AG09309 (cell line): ENCODE measurements at regions not wholly inside any gene's neighbourhood (a gene's known extent, or its start where the extent isn't known, plus 50 kb on each side); places are given as distances from the start of the nearest gene placed in this dataset.
A peak's percentile ranks its signal among the peaks of the same experiment; 100 is the strongest.

ENCODE experiments used
- DNase-seq: peaks from one replicate; pipeline ENCODE4 v3.0.0-alpha.2; 2010; ENCODE audit warnings: low read depth
- H3K4me3 ChIP-seq: 2 replicates; pipeline ENCODE4 v1.5.1; 2011; ENCODE audit warnings: mild to moderate bottlenecking, low read depth, low read length, moderate library complexity; ENCODE audit not compliant: control insufficient read depth
- TF ChIP-seq, protein P1 (sequence below): IDR thresholded peaks from 2 replicates; pipeline ENCODE4 v1.5.1; 2011; ENCODE audit warnings: mild to moderate bottlenecking, low read depth, low read length, inconsistent platforms; ENCODE audit not compliant: insufficient read depth, control insufficient read depth; ENCODE audit errors: missing control alignments

DNA sequence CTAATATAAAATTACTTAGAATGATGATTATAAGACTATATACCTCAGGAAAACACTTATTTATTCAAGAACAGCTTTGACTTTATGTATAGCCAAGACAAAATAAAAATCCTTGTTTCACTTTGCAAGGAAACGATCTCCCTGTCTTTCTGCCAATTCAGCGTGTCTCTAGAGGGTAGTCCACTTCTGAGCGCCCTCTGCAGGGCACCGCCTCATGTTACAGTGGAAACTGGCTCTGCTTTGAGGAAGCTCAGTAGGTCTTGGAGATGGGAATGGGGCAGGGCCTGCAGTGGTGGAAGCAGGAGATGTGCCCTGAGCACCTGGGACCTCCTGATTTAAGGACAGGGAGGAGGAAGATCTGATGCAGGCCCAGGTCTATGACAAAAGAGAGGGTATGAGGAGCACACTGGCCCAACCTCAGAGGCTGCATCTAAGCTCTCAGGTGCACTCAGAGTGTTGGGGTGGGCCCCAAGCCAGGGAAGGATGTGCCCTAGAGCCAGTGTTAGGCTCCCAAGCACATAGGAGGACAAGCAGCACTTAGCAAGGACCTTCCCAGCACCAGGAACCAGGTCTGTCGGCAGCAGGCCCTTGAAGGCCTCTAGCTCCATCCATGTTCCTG lies 481.0 kb downstream of the TNS3 start:
- DNase-seq: no peak
- TF ChIP-seq, protein P1, sequence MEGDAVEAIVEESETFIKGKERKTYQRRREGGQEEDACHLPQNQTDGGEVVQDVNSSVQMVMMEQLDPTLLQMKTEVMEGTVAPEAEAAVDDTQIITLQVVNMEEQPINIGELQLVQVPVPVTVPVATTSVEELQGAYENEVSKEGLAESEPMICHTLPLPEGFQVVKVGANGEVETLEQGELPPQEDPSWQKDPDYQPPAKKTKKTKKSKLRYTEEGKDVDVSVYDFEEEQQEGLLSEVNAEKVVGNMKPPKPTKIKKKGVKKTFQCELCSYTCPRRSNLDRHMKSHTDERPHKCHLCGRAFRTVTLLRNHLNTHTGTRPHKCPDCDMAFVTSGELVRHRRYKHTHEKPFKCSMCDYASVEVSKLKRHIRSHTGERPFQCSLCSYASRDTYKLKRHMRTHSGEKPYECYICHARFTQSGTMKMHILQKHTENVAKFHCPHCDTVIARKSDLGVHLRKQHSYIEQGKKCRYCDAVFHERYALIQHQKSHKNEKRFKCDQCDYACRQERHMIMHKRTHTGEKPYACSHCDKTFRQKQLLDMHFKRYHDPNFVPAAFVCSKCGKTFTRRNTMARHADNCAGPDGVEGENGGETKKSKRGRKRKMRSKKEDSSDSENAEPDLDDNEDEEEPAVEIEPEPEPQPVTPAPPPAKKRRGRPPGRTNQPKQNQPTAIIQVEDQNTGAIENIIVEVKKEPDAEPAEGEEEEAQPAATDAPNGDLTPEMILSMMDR: peak; percentile 83
- H3K4me3 ChIP-seq: no peak overlapping the region

DNA sequence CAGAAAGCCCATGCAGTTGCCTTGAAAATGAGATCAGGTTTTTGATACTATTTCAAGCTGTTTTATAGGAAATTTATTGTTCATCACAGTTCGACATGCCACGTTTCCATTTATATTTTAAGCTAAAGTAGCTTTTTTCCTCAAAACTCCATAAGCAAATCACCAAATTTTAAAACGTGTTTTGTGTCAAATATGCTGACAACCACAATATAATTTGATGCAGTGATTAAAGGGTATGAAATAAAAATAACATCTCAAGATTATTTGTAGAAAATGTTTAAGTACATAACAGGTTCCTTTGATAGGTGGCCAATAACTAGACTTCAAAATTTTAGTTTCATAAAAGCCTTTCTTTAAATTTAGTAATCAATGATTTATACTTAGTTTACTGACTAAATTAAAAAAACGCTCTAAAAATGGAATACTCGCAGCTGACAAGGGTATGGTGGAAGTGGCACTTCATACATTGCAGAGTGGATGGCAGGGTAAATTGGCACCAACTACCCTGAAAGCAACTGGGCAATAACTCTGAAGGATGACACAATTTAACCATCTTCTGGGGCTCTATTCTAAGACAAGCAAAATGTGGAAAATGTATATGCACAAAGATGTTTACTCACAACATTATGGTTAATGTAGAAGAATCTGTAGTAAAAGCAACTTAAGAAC lies 481.6 kb downstream of the TNS3 start:
- TF ChIP-seq, protein P1: no peak
- DNase-seq: no peak
- H3K4me3 ChIP-seq: no peak overlapping the region

DNA sequence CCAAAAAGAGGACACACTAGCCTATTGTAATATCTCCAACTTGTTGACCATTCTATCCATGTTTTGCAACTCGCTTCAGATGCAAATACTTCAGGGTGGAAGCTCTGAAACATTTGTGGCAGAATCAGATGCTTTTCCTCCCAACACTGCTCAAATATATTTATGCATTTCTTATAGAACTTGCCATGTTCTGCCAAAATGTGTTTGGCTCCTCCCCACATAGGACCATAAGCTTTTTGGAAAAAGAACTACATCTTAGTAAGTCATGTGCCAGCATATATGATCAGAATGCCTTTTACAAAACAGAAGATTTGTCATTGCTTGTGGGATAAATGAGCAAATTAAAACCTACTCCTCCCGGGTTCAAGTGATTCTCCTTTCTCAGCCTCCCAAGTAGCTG lies 484.5 kb downstream of the TNS3 start:
- TF ChIP-seq, protein P1: no peak
- no peak for DNase-seq
- H3K4me3 ChIP-seq: no peak overlapping the region

DNA sequence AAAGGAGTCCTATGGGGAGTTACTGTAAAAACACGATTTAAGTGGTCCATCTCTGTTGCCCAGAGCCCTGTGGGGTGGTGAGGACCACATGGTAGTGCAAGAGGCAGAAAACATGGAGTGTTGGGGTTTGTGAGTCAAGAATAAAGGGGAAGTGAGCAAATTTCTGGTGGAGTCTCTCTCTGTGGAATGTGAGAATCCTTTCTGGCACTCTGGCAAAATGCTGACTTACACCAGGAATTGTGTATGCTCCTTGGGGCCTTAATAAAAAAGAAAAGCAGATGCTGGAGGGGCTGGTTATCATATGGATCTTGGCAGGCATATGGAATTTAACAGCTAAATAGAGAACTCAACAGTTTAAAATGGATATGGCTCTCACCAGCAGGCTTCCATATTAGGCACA lies 486.0 kb downstream of the TNS3 start:
- H3K4me3 ChIP-seq: no peak overlapping the region
- no peak for DNase-seq
- TF ChIP-seq, protein P1: no peak

DNA sequence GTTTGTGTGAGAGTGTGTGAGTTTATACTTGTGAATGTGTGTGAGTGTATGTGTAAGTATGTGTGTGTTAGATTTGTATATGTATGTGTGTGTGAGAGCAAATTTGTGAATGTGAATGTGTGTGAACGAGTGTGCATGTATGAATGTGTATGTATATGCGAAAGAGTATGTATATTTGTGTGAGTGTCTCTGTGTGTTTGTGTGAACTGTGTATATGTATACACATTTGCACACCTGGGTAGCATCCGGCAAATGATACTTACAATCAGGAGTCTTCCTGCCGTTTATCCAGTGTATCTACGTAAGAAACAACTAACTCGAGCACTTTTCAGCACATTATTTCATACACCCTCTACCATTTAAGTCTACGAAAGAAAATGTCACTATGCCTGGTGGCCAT lies 487.4 kb downstream of the TNS3 start:
- TF ChIP-seq, protein P1: no peak
- no peak overlapping the region for H3K4me3 ChIP-seq
- no peak for DNase-seq

DNA sequence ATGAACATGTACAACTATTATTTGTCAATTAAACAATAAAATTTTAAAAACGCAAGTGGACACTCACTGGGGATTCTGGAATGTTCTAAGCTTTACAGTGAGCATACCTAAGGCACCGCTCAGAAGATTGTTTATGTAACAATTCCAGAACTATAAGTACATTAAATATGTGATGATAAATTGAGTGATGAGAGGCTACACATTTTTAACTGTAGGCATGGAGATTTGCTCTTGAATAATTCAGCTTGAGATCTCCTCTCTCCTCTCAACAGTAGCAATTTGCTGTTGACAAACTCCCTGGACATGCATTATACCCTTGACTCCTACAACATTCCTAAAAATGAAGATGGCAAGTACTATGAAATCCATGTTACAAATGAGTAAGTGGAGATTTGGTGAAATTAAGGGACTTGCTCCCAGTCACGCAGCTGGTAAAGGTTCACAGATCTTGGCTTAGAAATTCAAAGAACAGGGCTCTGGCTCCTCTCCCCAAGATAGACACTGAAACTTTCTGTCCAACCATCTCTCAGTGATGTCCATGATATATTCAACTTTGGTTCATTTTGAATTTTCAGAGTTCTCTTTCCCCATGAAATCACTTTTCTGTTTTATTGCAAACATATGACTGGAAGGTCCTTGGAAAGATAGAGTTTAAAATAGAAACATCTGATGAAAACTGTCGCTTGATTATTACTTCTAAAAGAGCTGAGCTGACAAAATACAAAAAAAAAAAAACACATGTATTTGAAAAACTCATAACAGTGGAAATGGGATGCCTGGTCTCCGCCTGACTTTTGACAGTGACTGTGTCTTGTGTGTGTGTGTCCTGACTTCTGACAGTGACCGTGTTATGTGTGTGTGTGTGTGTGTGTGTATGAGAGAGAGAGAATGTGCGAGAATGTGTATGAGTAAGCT lies 488.3 kb downstream of the TNS3 start:
- TF ChIP-seq, protein P1: no peak
- no peak overlapping the region for H3K4me3 ChIP-seq
- DNase-seq: no peak
